KMS-11 (cell line): ENCODE measurements at regions not wholly inside any gene's neighbourhood (a gene's known extent, or its start where the extent isn't known, plus 50 kb on each side); places are given as distances from the start of the nearest gene placed in this dataset.
A peak's percentile ranks its signal among the peaks of the same experiment; 100 is the strongest.

ENCODE experiments used
- H2AFZ ChIP-seq: fragments of 200-600 bp; sonication (generic); 2 replicates; pipeline ENCODE4 v1.6.1; 2016; ENCODE audit warnings: antibody characterized with exemption, mixed run types, low read depth
- H3K27ac ChIP-seq: fragments of 200-600 bp; sonication (generic); 2 replicates; pipeline ENCODE4 v1.6.1; 2016; ENCODE audit warnings: mild to moderate bottlenecking, mixed run types
- H3K27me3 ChIP-seq: fragments of 200-600 bp; sonication (generic); 2 replicates; pipeline ENCODE4 v1.6.1; 2017; ENCODE audit warnings: mild to moderate bottlenecking, low read depth, mixed run types, moderate library complexity; ENCODE audit not compliant: insufficient read depth
- H3K36me3 ChIP-seq: fragments of 200-600 bp; sonication (generic); 2 replicates; pipeline ENCODE4 v1.6.1; 2017; ENCODE audit warnings: mild to moderate bottlenecking, mixed run types; ENCODE audit not compliant: insufficient read depth
- H3K4me1 ChIP-seq: fragments of 200-600 bp; sonication (generic); 2 replicates; pipeline ENCODE4 v1.6.1; 2016; ENCODE audit warnings: mild to moderate bottlenecking, low read depth, mixed run types; ENCODE audit not compliant: poor library complexity, severe bottlenecking
- H3K4me2 ChIP-seq: fragments of 200-600 bp; sonication (generic); 2 replicates; pipeline ENCODE4 v1.7.0; 2016; ENCODE audit warnings: mild to moderate bottlenecking, mixed run types
- H3K4me3 ChIP-seq: fragments of 200-600 bp; sonication (generic); IDR thresholded peaks from 2 replicates; pipeline ENCODE4 v1.6.1; 2017; ENCODE audit warnings: low read depth, low read length, mixed read lengths; ENCODE audit not compliant: insufficient read depth
- H3K79me2 ChIP-seq: fragments of 200-600 bp; sonication (generic); 2 replicates; pipeline ENCODE4 v1.6.1; 2016; ENCODE audit warnings: low read depth, mixed run types; ENCODE audit not compliant: insufficient read depth
- H3K9ac ChIP-seq: fragments of 200-600 bp; sonication (generic); 2 replicates; pipeline ENCODE4 v1.6.1; 2016; ENCODE audit warnings: mild to moderate bottlenecking, mixed run types
- H4K20me1 ChIP-seq: fragments of 200-600 bp; sonication (generic); 2 replicates; pipeline ENCODE4 v1.6.1; 2016; ENCODE audit warnings: mild to moderate bottlenecking, mixed run types; ENCODE audit not compliant: insufficient read depth
- TF ChIP-seq, protein P1 (sequence below): fragments of 200-600 bp; sonication (generic); conservative IDR thresholded peaks from 2 replicates; pipeline ENCODE4 v1.6.1; 2017; ENCODE audit warnings: low read depth, mild to moderate bottlenecking, antibody characterized with exemption, low read length, moderate library complexity, mixed read lengths

GRCh38 chr2:111663471-111664274, 220.3 kb downstream of the ANAPC1 start:
- no peaks in the 10 kb centered on the region for H4K20me1 ChIP-seq
- peak overlapping the region; percentile 16; the same call in 1 of the 2 replicates for H3K9ac ChIP-seq
- TF ChIP-seq, protein P1, sequence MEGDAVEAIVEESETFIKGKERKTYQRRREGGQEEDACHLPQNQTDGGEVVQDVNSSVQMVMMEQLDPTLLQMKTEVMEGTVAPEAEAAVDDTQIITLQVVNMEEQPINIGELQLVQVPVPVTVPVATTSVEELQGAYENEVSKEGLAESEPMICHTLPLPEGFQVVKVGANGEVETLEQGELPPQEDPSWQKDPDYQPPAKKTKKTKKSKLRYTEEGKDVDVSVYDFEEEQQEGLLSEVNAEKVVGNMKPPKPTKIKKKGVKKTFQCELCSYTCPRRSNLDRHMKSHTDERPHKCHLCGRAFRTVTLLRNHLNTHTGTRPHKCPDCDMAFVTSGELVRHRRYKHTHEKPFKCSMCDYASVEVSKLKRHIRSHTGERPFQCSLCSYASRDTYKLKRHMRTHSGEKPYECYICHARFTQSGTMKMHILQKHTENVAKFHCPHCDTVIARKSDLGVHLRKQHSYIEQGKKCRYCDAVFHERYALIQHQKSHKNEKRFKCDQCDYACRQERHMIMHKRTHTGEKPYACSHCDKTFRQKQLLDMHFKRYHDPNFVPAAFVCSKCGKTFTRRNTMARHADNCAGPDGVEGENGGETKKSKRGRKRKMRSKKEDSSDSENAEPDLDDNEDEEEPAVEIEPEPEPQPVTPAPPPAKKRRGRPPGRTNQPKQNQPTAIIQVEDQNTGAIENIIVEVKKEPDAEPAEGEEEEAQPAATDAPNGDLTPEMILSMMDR, result no peak
- H3K36me3 ChIP-seq, result no peaks in the 10 kb centered on the region
- peak overlapping the region; percentile 58 for H3K4me2 ChIP-seq
- peak overlapping the region; percentile 41 for H3K4me3 ChIP-seq
- peaks cover 66% of the 10 kb centered on the region for H3K4me1 ChIP-seq
- no peaks in the 10 kb centered on the region for H3K27me3 ChIP-seq
- H3K79me2 ChIP-seq, result no peaks in the 10 kb centered on the region
- H3K27ac ChIP-seq, result peak overlapping the region; percentile 60
- H2AFZ ChIP-seq, result peak overlapping the region; percentile 16; the same call in 1 of the 2 replicates

DNA sequence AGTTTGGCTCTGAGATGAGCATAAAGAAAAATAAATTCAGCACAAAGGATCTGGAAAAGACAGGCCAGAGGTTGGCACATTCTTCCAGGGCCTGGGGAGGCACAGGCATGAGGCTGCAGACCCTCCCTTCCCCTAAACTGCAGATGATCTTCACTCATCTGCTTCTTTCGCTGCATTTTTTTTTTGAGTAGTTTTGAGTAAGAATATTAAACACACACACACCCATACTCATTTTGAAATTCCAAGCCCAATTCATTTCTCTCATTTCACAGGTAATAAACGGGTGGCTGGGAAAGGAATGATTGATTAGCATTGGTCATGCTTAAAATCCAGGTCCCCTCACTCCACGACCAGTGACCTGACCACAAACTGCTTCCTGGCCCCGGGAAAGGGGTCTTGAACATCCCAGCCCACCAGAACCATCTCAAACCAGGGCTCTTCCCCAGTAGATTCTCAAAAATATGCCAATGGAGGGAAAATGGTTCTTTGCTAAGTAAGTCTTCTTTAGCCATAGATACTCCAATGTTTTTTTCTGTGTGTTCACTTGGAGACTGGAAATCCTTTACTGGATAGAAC, 219.6 kb downstream of the ANAPC1 start:
- Histone ChIP-seq H3K36me3 (no peaks in the 10 kb centered on the region), H3K79me2 (no peaks in the 10 kb centered on the region), H3K4me1 (peaks cover 63% of the 10 kb centered on the region), H3K4me2 (peak overlapping the region; percentile 58; the same call in 1 of the 2 replicates), H3K27me3 (no peaks in the 10 kb centered on the region), H3K27ac (no peak overlapping the region), H3K4me3 (no peak overlapping the region), H3K9ac (no peak overlapping the region), H2AFZ (no peak overlapping the region), H4K20me1 (no peaks in the 10 kb centered on the region)
- TF ChIP-seq, protein P1, result no peak

GRCh38 chr2:111665011-111665410, 219.0 kb downstream of the ANAPC1 start:
- Histone ChIP-seq H3K79me2 (no peaks in the 10 kb centered on the region), H2AFZ (no peak overlapping the region), H4K20me1 (no peaks in the 10 kb centered on the region), H3K4me3 (no peak overlapping the region), H3K4me1 (peaks cover 62% of the 10 kb centered on the region), H3K4me2 (no peak overlapping the region), H3K27ac (no peak overlapping the region), H3K36me3 (no peaks in the 10 kb centered on the region), H3K9ac (no peak overlapping the region), H3K27me3 (no peaks in the 10 kb centered on the region)
- TF ChIP-seq, protein P1, result no peak

- H3K9ac ChIP-seq, result no peak overlapping the region
- no peaks in the 10 kb centered on the region for H3K79me2 ChIP-seq
- no peaks in the 10 kb centered on the region for H3K27me3 ChIP-seq
- H3K27ac ChIP-seq, result no peak overlapping the region
- peaks cover 62% of the 10 kb centered on the region for H3K4me1 ChIP-seq
- no peak overlapping the region for H3K4me2 ChIP-seq
- no peak overlapping the region for H3K4me3 ChIP-seq
- H2AFZ ChIP-seq, result no peak overlapping the region
- no peaks in the 10 kb centered on the region for H3K36me3 ChIP-seq
- H4K20me1 ChIP-seq, result no peaks in the 10 kb centered on the region
- TF ChIP-seq, protein P1, result no peak
Measured at GRCh38 chr2:111665551-111666116, 218.4 kb downstream of the ANAPC1 start.
